GM13976 (cell line): ENCODE measurements at regions not wholly inside any gene's neighbourhood (a gene's known extent, or its start where the extent isn't known, plus 50 kb on each side); places are given as distances from the start of the nearest gene placed in this dataset.
"Not testable (repeated sequence)": the region's sequence is repeated elsewhere in the genome, so short reads cannot be mapped to it uniquely, and the experiment has no call there.

Source experiments
- DNase-seq: peaks from one replicate; pipeline ENCODE4 v3.0.0; 2012; ENCODE audit warnings: low spot score
- CTCF ChIP-seq: IDR thresholded peaks from 2 replicates; pipeline ENCODE4 v1.5.1; 2012; ENCODE audit warnings: borderline replicate concordance, mild to moderate bottlenecking; ENCODE audit not compliant: insufficient read depth; ENCODE audit errors: extremely low read depth, missing control alignments, control extremely low read depth
- in situ Hi-C: fragments of 300-500 bp; cut with MboI; formaldehyde crosslinking; loops from one replicate; pipeline ENCODE4 v1.12.0; 2022; ENCODE audit warnings: low sequenced_read_pairs, mixed read lengths, inconsistent platforms; ENCODE audit not compliant: unreplicated experiment

DNA sequence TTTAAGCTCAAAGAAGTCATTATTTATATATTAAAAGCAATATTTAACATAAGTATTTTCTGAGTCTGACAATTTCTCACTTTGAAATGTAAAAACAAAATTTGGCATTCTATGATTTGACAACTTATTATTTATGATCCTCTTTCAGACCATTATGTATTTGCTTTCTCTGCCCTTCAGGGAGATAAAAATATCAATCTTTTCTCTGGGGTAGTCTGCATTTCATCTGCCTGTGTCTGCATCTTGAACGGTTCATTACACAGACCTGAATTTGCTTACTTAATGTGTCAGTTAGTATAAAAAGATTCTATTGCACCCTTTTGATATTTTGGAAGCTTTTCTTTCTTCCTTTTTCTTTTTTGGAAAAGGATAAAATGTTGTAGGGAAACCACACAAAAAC, 354.0 kb upstream of the RGS17 start:
- TF ChIP-seq CTCF = no peak
- in situ Hi-C loops = no loop called here
- DNase-seq = no peak

DNA sequence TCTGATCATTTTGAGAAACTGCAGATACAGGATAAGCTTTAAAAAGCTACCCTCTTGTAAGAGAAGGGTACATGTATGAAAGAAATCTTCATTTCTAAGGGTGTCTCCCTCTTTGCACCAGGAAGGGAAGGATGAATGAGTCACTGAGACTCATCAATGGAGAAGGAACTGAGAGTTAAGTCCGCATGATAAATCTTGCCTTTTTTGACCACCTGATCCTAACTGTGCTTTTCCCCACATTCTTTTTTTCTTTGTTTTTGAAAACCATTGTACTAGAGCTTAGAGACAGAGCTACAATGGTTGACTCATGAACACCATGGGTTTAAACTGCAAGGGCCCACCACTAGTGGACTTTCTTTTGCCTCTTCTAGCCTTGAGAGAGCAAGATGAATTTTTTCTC, 353.0 kb upstream of the RGS17 start:
- no peak for TF ChIP-seq CTCF
- DNase-seq = no peak
- in situ Hi-C loops = no loop called here

DNA sequence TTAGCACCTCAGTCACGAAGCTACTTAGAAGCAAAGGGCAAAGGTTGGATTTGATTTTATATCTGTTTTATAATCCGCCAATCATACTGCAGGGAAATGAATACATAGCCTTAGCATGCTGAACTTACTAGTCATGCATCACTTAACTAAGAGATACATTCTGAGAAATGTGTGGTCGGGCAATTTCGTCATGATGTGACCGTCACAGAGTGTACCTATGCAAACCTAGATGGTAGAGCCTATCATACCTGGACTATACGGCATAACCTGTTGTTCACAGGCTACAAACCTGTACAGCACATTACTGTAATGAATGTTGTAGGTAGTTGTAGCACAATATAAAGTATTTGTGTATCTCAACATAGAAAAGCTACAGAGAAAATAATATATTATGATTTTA, 345.2 kb upstream of the RGS17 start:
- in situ Hi-C loops = no loop called here
- no peak for TF ChIP-seq CTCF

DNA sequence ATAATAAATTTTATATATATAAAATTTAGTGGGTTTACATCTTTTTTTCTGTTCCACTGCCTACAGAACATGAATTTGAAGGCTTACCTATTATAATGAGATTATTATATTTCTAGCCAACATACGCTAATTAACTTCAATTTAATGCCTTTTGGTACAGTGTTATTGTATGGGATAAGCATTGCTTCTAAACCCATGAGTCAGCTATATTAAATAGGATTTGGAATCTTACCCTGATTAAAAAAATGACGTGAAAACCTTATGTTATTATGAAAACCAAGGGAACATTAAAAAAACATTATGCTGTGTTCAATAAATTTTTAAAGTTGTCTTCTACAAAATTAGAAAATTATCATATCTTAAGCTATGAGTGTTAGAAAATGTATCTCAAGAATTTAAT, 334.0 kb upstream of the RGS17 start:
- in situ Hi-C loops = no loop called here
- TF ChIP-seq CTCF = no peak
- DNase-seq = no peak

More for the DNA sequence above, 345.2 kb upstream of the RGS17 start:
- DNase-seq = no peak

- no peak for TF ChIP-seq CTCF
- DNase-seq = no peak
- in situ Hi-C loops = no loop called here
Observed at GRCh38 chr6:153449279-153449678, 318.2 kb upstream of the RGS17 start.

DNA sequence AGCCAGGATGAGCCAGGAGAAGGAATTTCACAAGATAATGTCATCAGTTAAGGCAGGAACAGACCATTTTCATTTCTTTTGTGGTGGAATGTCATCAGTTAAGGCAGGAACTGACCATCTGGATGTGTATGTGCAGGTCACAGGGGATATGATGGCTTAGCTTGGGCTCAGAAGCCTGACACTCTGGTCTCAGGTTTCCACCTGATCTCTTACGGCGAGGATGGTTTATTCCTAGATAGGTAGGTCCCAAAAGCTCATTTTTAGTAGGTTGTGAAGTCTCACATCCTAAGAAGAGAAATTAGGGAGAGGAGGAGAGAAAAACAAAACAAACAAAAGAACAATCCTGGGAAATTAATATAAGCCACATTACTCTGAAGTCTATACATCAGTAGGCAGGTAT, 311.7 kb upstream of the RGS17 start:
- in situ Hi-C loops, DNase-seq: not testable (repeated sequence)

DNA sequence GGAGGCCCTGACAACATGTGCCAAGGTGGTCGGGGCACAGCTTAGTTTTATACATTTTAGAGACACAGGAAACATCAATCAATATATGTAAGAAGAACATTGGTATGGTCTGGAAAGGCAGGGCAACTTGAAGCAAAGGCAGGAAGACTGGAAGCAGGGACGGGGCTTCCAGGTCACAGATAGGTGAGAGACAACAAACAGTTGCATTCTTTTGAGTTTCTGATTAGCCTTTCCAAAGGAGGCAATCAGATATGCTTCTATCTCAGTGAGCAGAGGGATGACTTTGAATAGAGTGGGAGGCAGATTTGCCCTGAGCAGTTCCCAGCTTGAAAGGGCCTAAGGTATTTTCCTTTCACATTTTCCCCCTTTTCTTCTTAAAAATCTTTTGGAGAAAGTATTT, 311.0 kb upstream of the RGS17 start:
- no peak for TF ChIP-seq CTCF
- in situ Hi-C loops = no loop called here
- DNase-seq = no peak
